ENCODE measurements at regions not wholly inside any gene's neighbourhood (a gene's known extent, or its start where the extent isn't known, plus 50 kb on each side); places are given as distances from the start of the nearest gene placed in this dataset.
"Not testable (repeated sequence)": the region's sequence is repeated elsewhere in the genome, so short reads cannot be mapped to it uniquely, and the experiment has no call there.

GRCh38 chr6:165844232-165844631, 181.2 kb upstream of the PDE10A start:
- DNase-seq, result no peak

GRCh38 chr6:165843568-165844113, 180.6 kb upstream of the PDE10A start:
- DNase-seq, result no peak

GRCh38 chr6:165843121-165843520, 180.1 kb upstream of the PDE10A start:
- no peak for DNase-seq

GRCh38 chr6:165842281-165842936, 179.4 kb upstream of the PDE10A start:
- DNase-seq, result no peak

GRCh38 chr6:165841153-165841558, 178.1 kb upstream of the PDE10A start:
- no peak for DNase-seq

- DNase-seq, result no peak
Measured at GRCh38 chr6:165837948-165838745, 175.1 kb upstream of the PDE10A start.

GRCh38 chr6:165836648-165837047, 173.6 kb upstream of the PDE10A start:
- DNase-seq, result not testable (repeated sequence)

GRCh38 chr6:165835410-165835851, 172.4 kb upstream of the PDE10A start:
- no peak for DNase-seq

GRCh38 chr6:165834613-165835259, 171.7 kb upstream of the PDE10A start:
- peak; percentile 26 for DNase-seq

- no peak for DNase-seq
Measured at GRCh38 chr6:165833355-165833754, 170.3 kb upstream of the PDE10A start.

- DNase-seq, result no peak
Measured at GRCh38 chr6:165831812-165832510, 168.9 kb upstream of the PDE10A start.

GRCh38 chr6:165830761-165831160, 167.7 kb upstream of the PDE10A start:
- no peak for DNase-seq

GRCh38 chr6:165829376-165829775, 166.3 kb upstream of the PDE10A start:
- DNase-seq, result no peak

- no peak for DNase-seq
Measured at GRCh38 chr6:165827190-165827518, 164.1 kb upstream of the PDE10A start.

- DNase-seq, result no peak
Measured at GRCh38 chr6:165826487-165827189, 163.6 kb upstream of the PDE10A start.

GRCh38 chr6:165825256-165825815, 162.3 kb upstream of the PDE10A start:
- DNase-seq, result no peak

GRCh38 chr6:165823609-165824326, 160.7 kb upstream of the PDE10A start:
- no peak for DNase-seq

- no peak for DNase-seq
Measured at GRCh38 chr6:165822501-165822900, 159.5 kb upstream of the PDE10A start.

GRCh38 chr6:165821754-165822153, 158.7 kb upstream of the PDE10A start:
- DNase-seq, result no peak

- DNase-seq, result no peak
Measured at GRCh38 chr6:165820934-165821333, 157.9 kb upstream of the PDE10A start.

GRCh38 chr6:165820407-165820806, 157.4 kb upstream of the PDE10A start:
- DNase-seq, result no peak

All from dermis blood vessel endothelial cell (primary cell).